KMS-11 (cell line): ENCODE measurements at regions not wholly inside any gene's neighbourhood (a gene's known extent, or its start where the extent isn't known, plus 50 kb on each side); places are given as distances from the start of the nearest gene placed in this dataset.

ENCODE experiments used
- H2AFZ ChIP-seq: fragments of 200-600 bp; sonication (generic); 2 replicates; pipeline ENCODE4 v1.6.1; 2016; ENCODE audit warnings: antibody characterized with exemption, mixed run types, low read depth
- H3K27ac ChIP-seq: fragments of 200-600 bp; sonication (generic); 2 replicates; pipeline ENCODE4 v1.6.1; 2016; ENCODE audit warnings: mild to moderate bottlenecking, mixed run types
- H3K27me3 ChIP-seq: fragments of 200-600 bp; sonication (generic); 2 replicates; pipeline ENCODE4 v1.6.1; 2017; ENCODE audit warnings: mild to moderate bottlenecking, low read depth, mixed run types, moderate library complexity; ENCODE audit not compliant: insufficient read depth
- H3K36me3 ChIP-seq: fragments of 200-600 bp; sonication (generic); 2 replicates; pipeline ENCODE4 v1.6.1; 2017; ENCODE audit warnings: mild to moderate bottlenecking, mixed run types; ENCODE audit not compliant: insufficient read depth
- H3K4me1 ChIP-seq: fragments of 200-600 bp; sonication (generic); 2 replicates; pipeline ENCODE4 v1.6.1; 2016; ENCODE audit warnings: mild to moderate bottlenecking, low read depth, mixed run types; ENCODE audit not compliant: poor library complexity, severe bottlenecking
- H3K4me2 ChIP-seq: fragments of 200-600 bp; sonication (generic); 2 replicates; pipeline ENCODE4 v1.7.0; 2016; ENCODE audit warnings: mild to moderate bottlenecking, mixed run types
- H3K4me3 ChIP-seq: fragments of 200-600 bp; sonication (generic); IDR thresholded peaks from 2 replicates; pipeline ENCODE4 v1.6.1; 2017; ENCODE audit warnings: low read depth, low read length, mixed read lengths; ENCODE audit not compliant: insufficient read depth
- H3K79me2 ChIP-seq: fragments of 200-600 bp; sonication (generic); 2 replicates; pipeline ENCODE4 v1.6.1; 2016; ENCODE audit warnings: low read depth, mixed run types; ENCODE audit not compliant: insufficient read depth
- H3K9ac ChIP-seq: fragments of 200-600 bp; sonication (generic); 2 replicates; pipeline ENCODE4 v1.6.1; 2016; ENCODE audit warnings: mild to moderate bottlenecking, mixed run types
- H4K20me1 ChIP-seq: fragments of 200-600 bp; sonication (generic); 2 replicates; pipeline ENCODE4 v1.6.1; 2016; ENCODE audit warnings: mild to moderate bottlenecking, mixed run types; ENCODE audit not compliant: insufficient read depth
- TF ChIP-seq, protein P1 (sequence below): fragments of 200-600 bp; sonication (generic); conservative IDR thresholded peaks from 2 replicates; pipeline ENCODE4 v1.6.1; 2017; ENCODE audit warnings: low read depth, mild to moderate bottlenecking, antibody characterized with exemption, low read length, moderate library complexity, mixed read lengths

GRCh38 chr10:3579845-3580244 is 205.2 kb downstream of the KLF6 start:
- Histone ChIP-seq H2AFZ (no peak overlapping the region), H4K20me1 (no peaks in the 10 kb centered on the region), H3K36me3 (no peaks in the 10 kb centered on the region), H3K79me2 (no peaks in the 10 kb centered on the region), H3K4me1 (no peaks in the 10 kb centered on the region), H3K4me3 (no peak overlapping the region), H3K4me2 (no peak overlapping the region), H3K9ac (no peak overlapping the region), H3K27ac (no peak overlapping the region), H3K27me3 (no peaks in the 10 kb centered on the region)
- TF ChIP-seq, protein P1, sequence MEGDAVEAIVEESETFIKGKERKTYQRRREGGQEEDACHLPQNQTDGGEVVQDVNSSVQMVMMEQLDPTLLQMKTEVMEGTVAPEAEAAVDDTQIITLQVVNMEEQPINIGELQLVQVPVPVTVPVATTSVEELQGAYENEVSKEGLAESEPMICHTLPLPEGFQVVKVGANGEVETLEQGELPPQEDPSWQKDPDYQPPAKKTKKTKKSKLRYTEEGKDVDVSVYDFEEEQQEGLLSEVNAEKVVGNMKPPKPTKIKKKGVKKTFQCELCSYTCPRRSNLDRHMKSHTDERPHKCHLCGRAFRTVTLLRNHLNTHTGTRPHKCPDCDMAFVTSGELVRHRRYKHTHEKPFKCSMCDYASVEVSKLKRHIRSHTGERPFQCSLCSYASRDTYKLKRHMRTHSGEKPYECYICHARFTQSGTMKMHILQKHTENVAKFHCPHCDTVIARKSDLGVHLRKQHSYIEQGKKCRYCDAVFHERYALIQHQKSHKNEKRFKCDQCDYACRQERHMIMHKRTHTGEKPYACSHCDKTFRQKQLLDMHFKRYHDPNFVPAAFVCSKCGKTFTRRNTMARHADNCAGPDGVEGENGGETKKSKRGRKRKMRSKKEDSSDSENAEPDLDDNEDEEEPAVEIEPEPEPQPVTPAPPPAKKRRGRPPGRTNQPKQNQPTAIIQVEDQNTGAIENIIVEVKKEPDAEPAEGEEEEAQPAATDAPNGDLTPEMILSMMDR = no peak

GRCh38 chr10:3578682-3579081 is 206.3 kb downstream of the KLF6 start:
- no peak overlapping the region for H3K9ac ChIP-seq
- TF ChIP-seq, protein P1 = no peak
- no peaks in the 10 kb centered on the region for H3K27me3 ChIP-seq
- H3K4me3 ChIP-seq = no peak overlapping the region
- H3K4me1 ChIP-seq = no peaks in the 10 kb centered on the region
- no peak overlapping the region for H3K27ac ChIP-seq
- H3K4me2 ChIP-seq = no peak overlapping the region
- no peak overlapping the region for H2AFZ ChIP-seq
- no peaks in the 10 kb centered on the region for H4K20me1 ChIP-seq
- H3K36me3 ChIP-seq = no peaks in the 10 kb centered on the region
- no peaks in the 10 kb centered on the region for H3K79me2 ChIP-seq

DNA sequence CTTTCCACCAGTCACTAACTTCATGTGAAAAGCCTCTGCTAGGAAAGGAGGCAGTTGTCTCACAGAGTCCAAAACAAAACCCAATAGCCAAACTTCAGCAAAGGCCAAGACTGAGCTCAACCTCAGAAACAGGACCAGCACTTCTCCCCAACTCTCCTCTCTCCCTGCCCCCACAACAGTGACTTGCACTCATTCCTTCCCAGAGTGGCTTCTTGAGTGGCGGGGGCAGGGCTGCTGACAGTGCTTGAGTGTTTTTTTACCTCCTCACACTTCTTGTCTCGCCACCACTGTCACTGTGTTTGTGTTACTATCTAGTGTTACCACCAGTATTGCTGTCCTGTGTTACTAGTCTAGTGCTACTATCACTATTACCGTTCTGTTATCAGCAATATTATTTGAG is 206.8 kb downstream of the KLF6 start:
- Histone ChIP-seq H3K36me3 (no peaks in the 10 kb centered on the region), H2AFZ (no peak overlapping the region), H3K27ac (no peak overlapping the region), H4K20me1 (no peaks in the 10 kb centered on the region), H3K4me1 (no peaks in the 10 kb centered on the region), H3K79me2 (no peaks in the 10 kb centered on the region), H3K4me2 (no peak overlapping the region), H3K27me3 (no peaks in the 10 kb centered on the region), H3K4me3 (no peak overlapping the region), H3K9ac (no peak overlapping the region)
- TF ChIP-seq, protein P1 = no peak

DNA sequence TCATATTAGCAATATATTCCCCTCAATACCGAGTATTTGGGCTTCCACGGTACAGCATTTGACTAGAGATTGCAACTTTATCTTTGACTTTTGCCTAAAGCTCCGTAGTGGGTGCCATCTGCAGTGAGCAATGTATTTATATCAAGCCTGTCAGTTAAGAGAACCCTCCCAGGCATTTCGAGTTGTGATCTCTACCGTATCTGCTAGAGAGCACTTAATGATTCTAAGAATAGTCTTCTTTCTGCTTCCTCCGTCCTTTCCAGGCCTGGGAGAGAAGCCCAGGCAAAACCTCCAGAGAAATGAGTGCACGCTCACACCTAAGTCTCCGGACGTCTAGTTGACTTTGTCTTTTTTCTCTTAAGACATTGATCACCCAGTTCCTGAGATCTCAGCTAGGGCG is 210.6 kb downstream of the KLF6 start:
- no peaks in the 10 kb centered on the region for H3K36me3 ChIP-seq
- no peaks in the 10 kb centered on the region for H3K4me1 ChIP-seq
- H3K4me3 ChIP-seq = no peak overlapping the region
- no peaks in the 10 kb centered on the region for H3K79me2 ChIP-seq
- no peaks in the 10 kb centered on the region for H4K20me1 ChIP-seq
- H3K4me2 ChIP-seq = no peak overlapping the region
- H3K27ac ChIP-seq = no peak overlapping the region
- TF ChIP-seq, protein P1 = no peak
- H2AFZ ChIP-seq = no peak overlapping the region
- no peak overlapping the region for H3K9ac ChIP-seq
- no peaks in the 10 kb centered on the region for H3K27me3 ChIP-seq
